HEK293 (cell line): ENCODE measurements at regions not wholly inside any gene's neighbourhood (a gene's known extent, or its start where the extent isn't known, plus 50 kb on each side); places are given as distances from the start of the nearest gene placed in this dataset.
A peak's percentile ranks its signal among the peaks of the same experiment; 100 is the strongest.

Source experiments
- CTCF ChIA-PET: fragments of 350-600 bp; formaldehyde crosslinking; extraction: SDS; loops from one replicate; lab custom pipeline; 2021; ENCODE audit warnings: antibody characterized with exemption; lab: Yijun Ruan, JAX
- POLR2A ChIA-PET: fragments of 300-600 bp; formaldehyde crosslinking; extraction: SDS; loops from one replicate; lab custom pipeline; 2020; ENCODE audit warnings: antibody characterized with exemption, inconsistent platforms; lab: Yijun Ruan, JAX
- H3K27ac ChIP-seq: fragments of 200-500 bp; sonication (Bioruptor generic); 2 replicates; pipeline ENCODE4 v1.5.1; 2014; ENCODE audit warnings: low read depth, low read length, control low read depth, inconsistent platforms; ENCODE audit errors: extremely low read depth
- H3K36me3 ChIP-seq, 2 experiments: fragments of 200-500 bp in 1 of 2; sonication (Bioruptor generic) in 1 of 2; 1 replicate in 1 of 2; 2 replicates in 1 of 2; pipeline ENCODE4 v1.5.1; 2014 to 2017; ENCODE audit warnings: inconsistent platforms in 2 of 2, low read length in 2 of 2; ENCODE audit not compliant: control insufficient read depth in 2 of 2, insufficient read depth in 1 of 2
- H3K4me1 ChIP-seq: fragments of 200-500 bp; sonication (Bioruptor generic); 2 replicates; pipeline ENCODE4 v1.5.1; 2014; ENCODE audit warnings: mild to moderate bottlenecking, low read length, inconsistent platforms; ENCODE audit not compliant: control insufficient read depth, insufficient read depth
- H3K4me3 ChIP-seq: 2 replicates; pipeline ENCODE4 v1.5.1; 2011; ENCODE audit warnings: low read depth, mild to moderate bottlenecking, control low read depth, low read length, moderate library complexity
- H3K9me3 ChIP-seq: fragments of 200-500 bp; sonication (Bioruptor generic); 2 replicates; pipeline ENCODE4 v1.5.1; 2014; ENCODE audit warnings: low read depth, low read length, inconsistent platforms; ENCODE audit not compliant: control insufficient read depth, insufficient read depth
- BCL6B ChIP-seq: fragments of 450-650 bp; formaldehyde crosslinking; IDR thresholded peaks from 2 replicates; pipeline ENCODE4 v1.5.1; 2017; ENCODE audit warnings: missing biosample characterization, missing genetic modification characterization
- GLIS2 ChIP-seq: fragments of 450-650 bp; formaldehyde crosslinking; IDR thresholded peaks from 2 replicates; pipeline ENCODE4 v1.5.1; 2016; ENCODE audit warnings: missing biosample characterization, missing genetic modification characterization
- MYNN ChIP-seq: fragments of 450-650 bp; formaldehyde crosslinking; IDR thresholded peaks from 2 replicates; pipeline ENCODE4 v1.5.1; 2016; ENCODE audit warnings: missing biosample characterization, missing genetic modification characterization, borderline replicate concordance
- PBX3 ChIP-seq: sonication (generic); formaldehyde crosslinking; IDR thresholded peaks from 2 replicates; pipeline ENCODE4 v1.8.1; 2022; ENCODE audit warnings: mild to moderate bottlenecking, moderate library complexity, missing genetic modification reagents
- SCRT2 ChIP-seq: fragments of 450-650 bp; formaldehyde crosslinking; IDR thresholded peaks from 2 replicates; pipeline ENCODE4 v1.5.1; 2016; ENCODE audit warnings: missing biosample characterization, missing genetic modification characterization
- SP2 ChIP-seq: fragments of 450-650 bp; formaldehyde crosslinking; IDR thresholded peaks from 2 replicates; pipeline ENCODE4 v1.5.1; 2016; ENCODE audit warnings: missing biosample characterization, missing genetic modification characterization
- SP7 ChIP-seq: fragments of 450-650 bp; formaldehyde crosslinking; IDR thresholded peaks from 2 replicates; pipeline ENCODE4 v1.5.1; 2016; ENCODE audit warnings: missing biosample characterization, missing genetic modification characterization
- YY1 ChIP-seq: fragments of 450-650 bp; formaldehyde crosslinking; IDR thresholded peaks from 2 replicates; pipeline ENCODE4 v1.5.1; 2018; ENCODE audit warnings: missing biosample characterization, missing genetic modification characterization
- ZBTB21 ChIP-seq: fragments of 450-650 bp; formaldehyde crosslinking; IDR thresholded peaks from 2 replicates; pipeline ENCODE4 v1.5.1; 2017; ENCODE audit warnings: missing biosample characterization, missing genetic modification characterization
- ZNF138 ChIP-seq: fragments of 450-650 bp; formaldehyde crosslinking; IDR thresholded peaks from 2 replicates; pipeline ENCODE4 v1.5.1; 2016; ENCODE audit warnings: missing biosample characterization, missing genetic modification characterization, borderline replicate concordance
- ZNF16 ChIP-seq: fragments of 450-650 bp; formaldehyde crosslinking; IDR thresholded peaks from 2 replicates; pipeline ENCODE4 v1.5.1; 2016; ENCODE audit warnings: low read depth, missing biosample characterization, missing genetic modification characterization
- ZNF175 ChIP-seq: fragments of 450-650 bp; formaldehyde crosslinking; IDR thresholded peaks from 2 replicates; pipeline ENCODE4 v1.5.1; 2016; ENCODE audit warnings: missing biosample characterization, missing genetic modification characterization
- ZNF214 ChIP-seq: fragments of 450-650 bp; formaldehyde crosslinking; IDR thresholded peaks from 2 replicates; pipeline ENCODE4 v1.5.1; 2017; ENCODE audit warnings: missing biosample characterization, mild to moderate bottlenecking, missing genetic modification characterization, borderline replicate concordance
- ZNF274 ChIP-seq, 2 experiments: fragments of 200-500 bp in 1 of 2; fragments of 450-650 bp in 1 of 2; sonication (Bioruptor generic) in 1 of 2; formaldehyde crosslinking in 1 of 2; IDR thresholded peaks; 2 replicates each; pipeline versions ENCODE4 v1.5.1 to v1.6.1; 2014 to 2016; ENCODE audit warnings: borderline replicate concordance in 1 of 2, inconsistent platforms in 1 of 2, low read length in 1 of 2, missing biosample characterization in 1 of 2, missing genetic modification characterization in 1 of 2
- ZNF335 ChIP-seq: fragments of 450-650 bp; formaldehyde crosslinking; conservative IDR thresholded peaks from 2 replicates; pipeline ENCODE4 v1.5.1; 2016; ENCODE audit warnings: missing biosample characterization, missing genetic modification characterization
- ZNF391 ChIP-seq: fragments of 450-650 bp; formaldehyde crosslinking; IDR thresholded peaks from 2 replicates; pipeline ENCODE4 v1.5.1; 2016; ENCODE audit warnings: low read depth, missing biosample characterization, missing genetic modification characterization, borderline replicate concordance
- ZNF394 ChIP-seq: fragments of 450-650 bp; formaldehyde crosslinking; IDR thresholded peaks from 2 replicates; pipeline ENCODE4 v1.5.1; 2016; ENCODE audit warnings: missing biosample characterization, missing genetic modification characterization, mild to moderate bottlenecking, moderate library complexity, borderline replicate concordance
- ZNF48 ChIP-seq: fragments of 450-650 bp; formaldehyde crosslinking; IDR thresholded peaks from 2 replicates; pipeline ENCODE4 v1.5.1; 2016; ENCODE audit warnings: missing biosample characterization, missing genetic modification characterization
- ZNF513 ChIP-seq: fragments of 450-650 bp; IDR thresholded peaks from 2 replicates; pipeline ENCODE4 v1.5.1; 2018; ENCODE audit warnings: missing biosample characterization, missing genetic modification characterization
- ZNF530 ChIP-seq: fragments of 450-650 bp; formaldehyde crosslinking; IDR thresholded peaks from 2 replicates; pipeline ENCODE4 v1.5.1; 2016; ENCODE audit warnings: low read depth, missing biosample characterization, missing genetic modification characterization
- ZNF561 ChIP-seq: fragments of 450-650 bp; IDR thresholded peaks from 2 replicates; pipeline ENCODE4 v1.5.1; 2018; ENCODE audit warnings: missing biosample characterization, missing genetic modification characterization, borderline replicate concordance
- ZNF600 ChIP-seq: fragments of 450-650 bp; formaldehyde crosslinking; IDR thresholded peaks from 2 replicates; pipeline ENCODE4 v1.5.1; 2016; ENCODE audit warnings: missing biosample characterization, missing genetic modification characterization
- ZNF639 ChIP-seq: fragments of 450-650 bp; formaldehyde crosslinking; IDR thresholded peaks from 2 replicates; pipeline ENCODE4 v1.5.1; 2016; ENCODE audit warnings: missing biosample characterization, missing genetic modification characterization
- ZNF654 ChIP-seq: fragments of 450-650 bp; formaldehyde crosslinking; IDR thresholded peaks from 2 replicates; pipeline ENCODE4 v1.5.1; 2016; ENCODE audit warnings: low read depth, missing biosample characterization, missing genetic modification characterization
- ZNF704 ChIP-seq: fragments of 450-650 bp; formaldehyde crosslinking; IDR thresholded peaks from 2 replicates; pipeline ENCODE4 v1.5.1; 2016; ENCODE audit warnings: missing biosample characterization, missing genetic modification characterization
- ZSCAN30 ChIP-seq: fragments of 450-650 bp; IDR thresholded peaks from 2 replicates; pipeline ENCODE4 v1.5.1; 2018; ENCODE audit warnings: missing biosample characterization, mild to moderate bottlenecking, missing genetic modification characterization, moderate library complexity

- no peaks in the 10 kb centered on the region for H3K36me3 ChIP-seq
- no peaks in the 10 kb centered on the region for H3K9me3 ChIP-seq
- peak; percentile 52 for TF ChIP-seq ZNF513
- no peak for TF ChIP-seq ZNF214
- peak; percentile 62 for TF ChIP-seq ZNF654 (tag by site-specific recombination)
- no peak for TF ChIP-seq PBX3 (CRISPR knock-in tag)
- peak; percentile 95 for TF ChIP-seq ZSCAN30 (tag by site-specific recombination)
- no peak for TF ChIP-seq ZNF394 (tag by site-specific recombination)
- no peak for TF ChIP-seq BCL6B
- H3K4me3 ChIP-seq: no peak overlapping the region
- ChIA-PET POLR2A (no interaction called here), CTCF (interaction anchor here (1.0 to 2.5 kb wide), 5 partner anchors 10 to 224 kb away, joined by 3 to 8 read pairs (median 3); no protein-coding TSS in a partner anchor)
- peaks cover 7% of the 10 kb centered on the region; the same call in 1 of the 2 replicates for H3K4me1 ChIP-seq
- no peak overlapping the region for H3K27ac ChIP-seq
These were observed 171.1 kb upstream of the CCDC54 start for GRCh38 chr3:107206141-107206540.

GRCh38 chr3:107206945-107207344, 170.3 kb upstream of the CCDC54 start:
- Histone ChIP-seq H3K4me1 (peaks cover 7% of the 10 kb centered on the region; the same call in 1 of the 2 replicates), H3K27ac (no peak overlapping the region), H3K36me3 (no peaks in the 10 kb centered on the region), H3K9me3 (no peaks in the 10 kb centered on the region), H3K4me3 (no peak overlapping the region)
- ChIA-PET POLR2A (no interaction called here), CTCF (interaction anchor here (0.6 to 2.5 kb wide), 4 partner anchors 9 to 342 kb away, joined by 3 to 8 read pairs (median 6); no protein-coding TSS in a partner anchor)
- no peak for TF ChIP-seq SCRT2
- no peak for TF ChIP-seq ZNF138 (tag by site-specific recombination)
- TF ChIP-seq ZNF274 (IDR thresholded peaks at IDR 0.05; ENCODE audit: low read length): no peak
- TF ChIP-seq ZNF274 (tag by site-specific recombination; IDR thresholded peaks at IDR 0.05; ENCODE audit: borderline replicate concordance): no peak
- no peak for TF ChIP-seq BCL6B
- TF ChIP-seq ZNF704: no peak
- TF ChIP-seq ZNF175 (tag by site-specific recombination): no peak
- no peak for TF ChIP-seq SP2 (tag by site-specific recombination)
- no peak for TF ChIP-seq ZNF335 (tag by site-specific recombination)
- no peak for TF ChIP-seq GLIS2
- no peak for TF ChIP-seq MYNN (tag by site-specific recombination)
- no peak for TF ChIP-seq ZNF530
- TF ChIP-seq ZNF600 (tag by site-specific recombination): no peak
- TF ChIP-seq ZNF391 (tag by site-specific recombination): no peak
- no peak for TF ChIP-seq SP7 (tag by site-specific recombination)
- no peak for TF ChIP-seq ZNF561 (tag by site-specific recombination)
- no peak for TF ChIP-seq ZBTB21 (tag by site-specific recombination)
- TF ChIP-seq ZNF16 (tag by site-specific recombination): no peak
- TF ChIP-seq YY1 (tag by site-specific recombination): no peak
- TF ChIP-seq ZNF48 (tag by site-specific recombination): no peak
- TF ChIP-seq ZNF639 (tag by site-specific recombination): no peak
